Fibroblast of lung (primary cell): ENCODE measurements at regions not wholly inside any gene's neighbourhood (a gene's known extent, or its start where the extent isn't known, plus 50 kb on each side); places are given as distances from the start of the nearest gene placed in this dataset.
"Not testable (repeated sequence)": the region's sequence is repeated elsewhere in the genome, so short reads cannot be mapped to it uniquely, and the experiment has no call there.

Experiments used
- EZH2 ChIP-seq: IDR thresholded peaks from 2 replicates; pipeline ENCODE4 v1.5.1; 2012; ENCODE audit warnings: low read length, control low read depth, mild to moderate bottlenecking; ENCODE audit errors: missing control alignments
- TF ChIP-seq, protein P1 (sequence below), 2 donors: IDR thresholded peaks in 1 of 2; conservative IDR thresholded peaks in 1 of 2; 1 replicate in 1 of 2; 2 replicates in 1 of 2; pipeline ENCODE4 v1.5.1; 2011 to 2012; ENCODE audit warnings: low read length in 2 of 2, control low read depth in 1 of 2, inconsistent platforms in 1 of 2, low read depth in 1 of 2, mild to moderate bottlenecking in 1 of 2

- TF ChIP-seq, protein P1, sequence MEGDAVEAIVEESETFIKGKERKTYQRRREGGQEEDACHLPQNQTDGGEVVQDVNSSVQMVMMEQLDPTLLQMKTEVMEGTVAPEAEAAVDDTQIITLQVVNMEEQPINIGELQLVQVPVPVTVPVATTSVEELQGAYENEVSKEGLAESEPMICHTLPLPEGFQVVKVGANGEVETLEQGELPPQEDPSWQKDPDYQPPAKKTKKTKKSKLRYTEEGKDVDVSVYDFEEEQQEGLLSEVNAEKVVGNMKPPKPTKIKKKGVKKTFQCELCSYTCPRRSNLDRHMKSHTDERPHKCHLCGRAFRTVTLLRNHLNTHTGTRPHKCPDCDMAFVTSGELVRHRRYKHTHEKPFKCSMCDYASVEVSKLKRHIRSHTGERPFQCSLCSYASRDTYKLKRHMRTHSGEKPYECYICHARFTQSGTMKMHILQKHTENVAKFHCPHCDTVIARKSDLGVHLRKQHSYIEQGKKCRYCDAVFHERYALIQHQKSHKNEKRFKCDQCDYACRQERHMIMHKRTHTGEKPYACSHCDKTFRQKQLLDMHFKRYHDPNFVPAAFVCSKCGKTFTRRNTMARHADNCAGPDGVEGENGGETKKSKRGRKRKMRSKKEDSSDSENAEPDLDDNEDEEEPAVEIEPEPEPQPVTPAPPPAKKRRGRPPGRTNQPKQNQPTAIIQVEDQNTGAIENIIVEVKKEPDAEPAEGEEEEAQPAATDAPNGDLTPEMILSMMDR (conservative IDR thresholded peaks at IDR 0.05 in 1 of 2, IDR thresholded peaks at IDR 0.05 in 1 of 2; ENCODE audit: low read depth in 1 of 2, low read length in 2 of 2) = not testable (repeated sequence)
- TF ChIP-seq EZH2 = not testable (repeated sequence)
Observed at GRCh38 chr4:19556276-19556675, 695.4 kb upstream of the SLIT2 start.
